HepG2 (cell line): ENCODE measurements at regions not wholly inside any gene's neighbourhood (a gene's known extent, or its start where the extent isn't known, plus 50 kb on each side); places are given as distances from the start of the nearest gene placed in this dataset.

Source experiments
- CAMTA2 ChIP-seq: sonication (generic); formaldehyde crosslinking; IDR thresholded peaks from 2 replicates; pipeline ENCODE4 v1.4.0; 2020; ENCODE audit warnings: mild to moderate bottlenecking, missing genetic modification reagents, borderline replicate concordance
- CREB1 ChIP-seq, 2 experiments: fragments of 450-650 bp in 1 of 2; IDR thresholded peaks; 2 replicates each; pipeline ENCODE4 v1.6.1; 2016 to 2017; ENCODE audit warnings: control low read depth in 1 of 2, mild to moderate bottlenecking in 1 of 2, missing compliant biosample characterization in 1 of 2, missing genetic modification characterization in 1 of 2
- CSRNP1 ChIP-seq: sonication (generic); formaldehyde crosslinking; IDR thresholded peaks from 2 replicates; pipeline ENCODE4 v1.8.1; 2023; ENCODE audit warnings: mild to moderate bottlenecking, missing genetic modification reagents
- ISL2 ChIP-seq: sonication (generic); formaldehyde crosslinking; IDR thresholded peaks from 2 replicates; pipeline ENCODE4 v1.5.0; 2020; ENCODE audit warnings: missing genetic modification reagents
- JUN ChIP-seq: sonication (generic); formaldehyde crosslinking; IDR thresholded peaks from 2 replicates; pipeline ENCODE4 v1.4.0; 2020; ENCODE audit warnings: mild to moderate bottlenecking, missing genetic modification reagents
- NRL ChIP-seq: sonication (generic); formaldehyde crosslinking; IDR thresholded peaks from 2 replicates; pipeline ENCODE4 v1.5.0; 2020; ENCODE audit warnings: missing genetic modification reagents, mild to moderate bottlenecking, moderate library complexity, borderline replicate concordance
- PCBP1 ChIP-seq: fragments of 200-400 bp; formaldehyde crosslinking; IDR thresholded peaks from 2 replicates; pipeline ENCODE4 v1.6.1; 2017; ENCODE audit warnings: mild to moderate bottlenecking, low read depth, low read length, borderline replicate concordance
- PITX1 ChIP-seq: sonication (generic); formaldehyde crosslinking; IDR thresholded peaks from 2 replicates; pipeline ENCODE4 v1.5.1; 2020; ENCODE audit warnings: mild to moderate bottlenecking, missing genetic modification reagents
- SALL1 ChIP-seq: sonication (generic); formaldehyde crosslinking; IDR thresholded peaks from 2 replicates; pipeline ENCODE4 v1.8.0; 2022; ENCODE audit warnings: mild to moderate bottlenecking, missing genetic modification reagents
- THAP11 ChIP-seq: IDR thresholded peaks from 2 replicates; pipeline ENCODE4 v1.6.1; 2016; ENCODE audit warnings: missing biosample characterization, missing genetic modification reagents
- YEATS2 ChIP-seq: sonication (generic); formaldehyde crosslinking; IDR thresholded peaks from 2 replicates; pipeline ENCODE4 v1.4.0; 2020; ENCODE audit warnings: missing genetic modification reagents, borderline replicate concordance
- ZNF12 ChIP-seq: sonication (generic); formaldehyde crosslinking; IDR thresholded peaks from 2 replicates; pipeline ENCODE4 v1.5.0; 2020; ENCODE audit warnings: missing genetic modification reagents
- ZNF607 ChIP-seq: sonication (generic); formaldehyde crosslinking; IDR thresholded peaks from 2 replicates; pipeline ENCODE4 v1.5.1; 2020; ENCODE audit warnings: missing genetic modification reagents, mild to moderate bottlenecking, borderline replicate concordance
- ZNF768 ChIP-seq: sonication (generic); formaldehyde crosslinking; IDR thresholded peaks from 2 replicates; pipeline ENCODE4 v1.4.0; 2020; ENCODE audit warnings: missing genetic modification reagents
- ZNF878 ChIP-seq: sonication (generic); formaldehyde crosslinking; IDR thresholded peaks from 2 replicates; pipeline ENCODE4 v1.8.1; 2023; ENCODE audit warnings: mild to moderate bottlenecking, missing genetic modification reagents, moderate library complexity
- TF ChIP-seq, protein P1 (sequence below): sonication (generic); formaldehyde crosslinking; IDR thresholded peaks from 2 replicates; pipeline ENCODE4 v1.4.0; 2020; ENCODE audit warnings: missing genetic modification reagents
- TF ChIP-seq, protein P2 (sequence below): IDR thresholded peaks from 2 replicates; pipeline ENCODE4 v1.6.1; 2016; ENCODE audit warnings: low read depth
- TF ChIP-seq, protein P3 (sequence below): sonication (generic); formaldehyde crosslinking; IDR thresholded peaks from 2 replicates; pipeline ENCODE4 v1.5.0; 2020; ENCODE audit warnings: missing genetic modification reagents, mild to moderate bottlenecking, borderline replicate concordance

- TF ChIP-seq PCBP1 (peak; percentile 90; the same call in 1 of the 2 replicates), CAMTA2 (CRISPR knock-in tag) (no peak), ZNF768 (CRISPR knock-in tag) (0 out of 2 replicates have a peak, but pooled peaks have one; percentile 22), YEATS2 (CRISPR knock-in tag) (peak; percentile 89), THAP11 (CRISPR knock-in tag) (peak; percentile 72), CSRNP1 (CRISPR knock-in tag) (0 out of 2 replicates have a peak, but pooled peaks have one; percentile 33), PITX1 (CRISPR knock-in tag) (peak; percentile 84), ISL2 (CRISPR knock-in tag) (0 out of 2 replicates have a peak, but pooled peaks have one; percentile 47), SALL1 (CRISPR knock-in tag) (peak; percentile 28; the same call in 1 of the 2 replicates), ZNF878 (CRISPR knock-in tag) (0 out of 2 replicates have a peak, but pooled peaks have one; percentile 34), ZNF12 (CRISPR knock-in tag) (0 out of 2 replicates have a peak, but pooled peaks have one; percentile 17), NRL (CRISPR knock-in tag) (peak; percentile 59; the same call in 1 of the 2 replicates), ZNF607 (CRISPR knock-in tag) (0 out of 2 replicates have a peak, but pooled peaks have one; percentile 24), JUN (peak; percentile 77; the same call in 1 of the 2 replicates), CREB1 (IDR thresholded peaks at IDR 0.05) (0 out of 2 replicates have a peak, but pooled peaks have one; percentile 39), CREB1 (CRISPR knock-in tag; IDR thresholded peaks at IDR 0.05) (no peak)
- TF ChIP-seq, protein P1, sequence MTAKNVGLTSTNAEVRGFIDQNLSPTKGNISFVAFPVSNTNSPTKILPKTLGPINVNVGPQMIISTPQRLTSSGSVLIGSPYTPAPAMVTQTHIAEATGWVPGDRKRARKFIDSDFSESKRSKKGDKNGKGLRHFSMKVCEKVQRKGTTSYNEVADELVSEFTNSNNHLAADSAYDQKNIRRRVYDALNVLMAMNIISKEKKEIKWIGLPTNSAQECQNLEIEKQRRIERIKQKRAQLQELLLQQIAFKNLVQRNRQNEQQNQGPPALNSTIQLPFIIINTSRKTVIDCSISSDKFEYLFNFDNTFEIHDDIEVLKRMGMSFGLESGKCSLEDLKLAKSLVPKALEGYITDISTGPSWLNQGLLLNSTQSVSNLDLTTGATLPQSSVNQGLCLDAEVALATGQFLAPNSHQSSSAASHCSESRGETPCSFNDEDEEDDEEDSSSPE = peak; percentile 67
- TF ChIP-seq, protein P2, sequence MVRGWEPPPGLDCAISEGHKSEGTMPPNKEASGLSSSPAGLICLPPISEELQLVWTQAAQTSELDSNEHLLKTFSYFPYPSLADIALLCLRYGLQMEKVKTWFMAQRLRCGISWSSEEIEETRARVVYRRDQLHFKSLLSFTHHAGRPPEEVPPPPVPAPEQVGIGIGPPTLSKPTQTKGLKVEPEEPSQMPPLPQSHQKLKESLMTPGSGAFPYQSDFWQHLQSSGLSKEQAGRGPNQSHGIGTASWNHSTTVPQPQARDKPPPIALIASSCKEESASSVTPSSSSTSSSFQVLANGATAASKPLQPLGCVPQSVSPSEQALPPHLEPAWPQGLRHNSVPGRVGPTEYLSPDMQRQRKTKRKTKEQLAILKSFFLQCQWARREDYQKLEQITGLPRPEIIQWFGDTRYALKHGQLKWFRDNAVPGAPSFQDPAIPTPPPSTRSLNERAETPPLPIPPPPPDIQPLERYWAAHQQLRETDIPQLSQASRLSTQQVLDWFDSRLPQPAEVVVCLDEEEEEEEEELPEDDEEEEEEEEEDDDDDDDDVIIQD = peak; percentile 90
- TF ChIP-seq, protein P3, sequence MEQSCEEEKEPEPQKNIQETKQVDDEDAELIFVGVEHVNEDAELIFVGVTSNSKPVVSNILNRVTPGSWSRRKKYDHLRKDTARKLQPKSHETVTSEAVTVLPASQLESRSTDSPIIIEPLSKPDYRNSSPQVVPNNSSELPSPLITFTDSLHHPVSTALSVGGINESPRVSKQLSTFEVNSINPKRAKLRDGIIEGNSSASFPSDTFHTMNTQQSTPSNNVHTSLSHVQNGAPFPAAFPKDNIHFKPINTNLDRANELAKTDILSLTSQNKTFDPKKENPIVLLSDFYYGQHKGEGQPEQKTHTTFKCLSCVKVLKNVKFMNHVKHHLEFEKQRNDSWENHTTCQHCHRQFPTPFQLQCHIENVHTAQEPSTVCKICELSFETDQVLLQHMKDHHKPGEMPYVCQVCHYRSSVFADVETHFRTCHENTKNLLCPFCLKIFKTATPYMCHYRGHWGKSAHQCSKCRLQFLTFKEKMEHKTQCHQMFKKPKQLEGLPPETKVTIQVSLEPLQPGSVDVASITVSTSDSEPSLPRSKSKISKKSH (CRISPR knock-in tag) = 0 out of 2 replicates have a peak, but pooled peaks have one; percentile 44
Measured at GRCh38 chr14:71320107-71320733, 413.0 kb downstream of the PCNX1 start, which contains the start of gene SIPA1L1 (continued).
